RWPE2 (cell line): ENCODE measurements at regions not wholly inside any gene's neighbourhood (a gene's known extent, or its start where the extent isn't known, plus 50 kb on each side); places are given as distances from the start of the nearest gene placed in this dataset.

Experiments
- ATAC-seq: fragments of 200-7000 bp; cut with Tn5 transposase; 3 replicates; pipeline ENCODE4 v1.9.1; 2021; ENCODE audit warnings: low read depth
- DNase-seq: peaks from one replicate; pipeline ENCODE4 v3.0.0-alpha.2; 2020; ENCODE audit warnings: low spot score
- H3K27ac ChIP-seq: fragments of 450-650 bp; 2 replicates; pipeline ENCODE4 v1.5.1; 2017; ENCODE audit warnings: mild to moderate bottlenecking; ENCODE audit not compliant: poor library complexity, severe bottlenecking
- H3K27me3 ChIP-seq: fragments of 250-450 bp; sonication (Bioruptor Pico); 2 replicates; pipeline ENCODE4 v1.5.1; 2021; ENCODE audit warnings: mild to moderate bottlenecking, moderate library complexity; ENCODE audit not compliant: insufficient read depth, poor library complexity, severe bottlenecking
- H3K36me3 ChIP-seq: fragments of 250-450 bp; sonication (Bioruptor Pico); 2 replicates; pipeline ENCODE4 v1.5.1; 2020; ENCODE audit warnings: low read depth, mild to moderate bottlenecking, moderate library complexity
- H3K4me1 ChIP-seq: fragments of 250-450 bp; sonication (Bioruptor Pico); 2 replicates; pipeline ENCODE4 v1.5.1; 2021; ENCODE audit warnings: mild to moderate bottlenecking, moderate library complexity; ENCODE audit not compliant: insufficient read depth, poor library complexity, severe bottlenecking
- H3K4me3 ChIP-seq: fragments of 250-450 bp; sonication (Bioruptor Pico); 2 replicates; pipeline ENCODE4 v1.5.1; 2021; ENCODE audit warnings: mild to moderate bottlenecking, moderate library complexity; ENCODE audit not compliant: severe bottlenecking
- H3K9me3 ChIP-seq: fragments of 250-450 bp; sonication (Bioruptor Pico); 2 replicates; pipeline ENCODE4 v1.5.1; 2021; ENCODE audit warnings: mild to moderate bottlenecking, moderate library complexity; ENCODE audit not compliant: severe bottlenecking
- TF ChIP-seq, protein P1 (sequence below): fragments of 450-650 bp; IDR thresholded peaks from one replicate; pipeline ENCODE4 v1.5.1; 2017; ENCODE audit warnings: mild to moderate bottlenecking, moderate library complexity; ENCODE audit not compliant: poor library complexity, severe bottlenecking

DNA sequence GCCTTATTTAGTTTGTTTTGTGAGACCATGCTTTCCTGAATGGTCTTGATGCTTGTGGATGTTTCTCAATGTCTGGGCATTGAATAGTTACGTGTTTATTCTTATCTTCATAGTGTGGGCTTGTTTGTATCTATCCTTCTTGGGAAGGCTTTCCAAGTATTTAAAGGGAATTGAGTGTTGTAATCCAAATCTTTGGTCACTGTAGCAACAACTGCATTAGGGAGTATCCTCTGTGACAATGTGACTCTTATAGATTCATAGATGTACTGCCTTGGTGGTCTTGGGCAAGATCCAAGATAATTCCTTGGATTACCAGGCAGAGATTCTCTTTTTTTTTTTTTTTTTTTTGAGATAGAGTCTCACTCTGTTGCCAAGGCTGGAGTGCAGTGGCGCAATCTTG lies 598.4 kb downstream of the CBLN4 start:
- DNase-seq, result no peak
- H3K9me3 ChIP-seq, result no peaks in the 10 kb centered on the region

DNA sequence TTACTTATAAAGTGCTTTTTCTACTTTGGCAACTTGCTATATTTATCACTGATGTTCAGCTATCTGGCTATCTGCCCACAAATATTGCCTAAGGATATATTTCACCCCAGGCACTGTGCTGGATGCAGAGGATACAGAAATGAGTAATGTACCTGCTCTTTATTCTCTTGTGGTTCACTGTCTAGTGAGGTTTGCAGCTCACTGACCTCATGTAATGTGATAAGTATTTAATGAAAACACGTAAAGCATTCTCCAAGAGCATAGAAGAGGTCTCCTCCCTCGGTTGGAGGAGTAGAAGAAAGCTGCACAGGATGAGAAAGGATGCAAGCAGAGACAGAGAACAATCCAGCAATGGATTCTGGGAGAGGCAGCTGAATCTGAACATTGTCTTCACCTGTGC lies 610.7 kb downstream of the CBLN4 start:
- Histone ChIP-seq H3K4me3 (no peak overlapping the region), H3K27me3 (peaks cover 4% of the 10 kb centered on the region), H3K27ac (no peak overlapping the region), H3K36me3 (no peaks in the 10 kb centered on the region), H3K9me3 (no peaks in the 10 kb centered on the region), H3K4me1 (peaks cover 5% of the 10 kb centered on the region)
- no peak for DNase-seq
- ATAC-seq, result peak; percentile 86
- TF ChIP-seq, protein P1, sequence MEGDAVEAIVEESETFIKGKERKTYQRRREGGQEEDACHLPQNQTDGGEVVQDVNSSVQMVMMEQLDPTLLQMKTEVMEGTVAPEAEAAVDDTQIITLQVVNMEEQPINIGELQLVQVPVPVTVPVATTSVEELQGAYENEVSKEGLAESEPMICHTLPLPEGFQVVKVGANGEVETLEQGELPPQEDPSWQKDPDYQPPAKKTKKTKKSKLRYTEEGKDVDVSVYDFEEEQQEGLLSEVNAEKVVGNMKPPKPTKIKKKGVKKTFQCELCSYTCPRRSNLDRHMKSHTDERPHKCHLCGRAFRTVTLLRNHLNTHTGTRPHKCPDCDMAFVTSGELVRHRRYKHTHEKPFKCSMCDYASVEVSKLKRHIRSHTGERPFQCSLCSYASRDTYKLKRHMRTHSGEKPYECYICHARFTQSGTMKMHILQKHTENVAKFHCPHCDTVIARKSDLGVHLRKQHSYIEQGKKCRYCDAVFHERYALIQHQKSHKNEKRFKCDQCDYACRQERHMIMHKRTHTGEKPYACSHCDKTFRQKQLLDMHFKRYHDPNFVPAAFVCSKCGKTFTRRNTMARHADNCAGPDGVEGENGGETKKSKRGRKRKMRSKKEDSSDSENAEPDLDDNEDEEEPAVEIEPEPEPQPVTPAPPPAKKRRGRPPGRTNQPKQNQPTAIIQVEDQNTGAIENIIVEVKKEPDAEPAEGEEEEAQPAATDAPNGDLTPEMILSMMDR, result no peak

More for the DNA sequence above, 598.4 kb downstream of the CBLN4 start:
- Histone ChIP-seq H3K27ac (no peak overlapping the region), H3K36me3 (no peaks in the 10 kb centered on the region), H3K4me1 (peaks cover 3% of the 10 kb centered on the region), H3K27me3 (peaks cover 12% of the 10 kb centered on the region), H3K4me3 (no peak overlapping the region)
- no peak for ATAC-seq
- TF ChIP-seq, protein P1, result no peak

DNA sequence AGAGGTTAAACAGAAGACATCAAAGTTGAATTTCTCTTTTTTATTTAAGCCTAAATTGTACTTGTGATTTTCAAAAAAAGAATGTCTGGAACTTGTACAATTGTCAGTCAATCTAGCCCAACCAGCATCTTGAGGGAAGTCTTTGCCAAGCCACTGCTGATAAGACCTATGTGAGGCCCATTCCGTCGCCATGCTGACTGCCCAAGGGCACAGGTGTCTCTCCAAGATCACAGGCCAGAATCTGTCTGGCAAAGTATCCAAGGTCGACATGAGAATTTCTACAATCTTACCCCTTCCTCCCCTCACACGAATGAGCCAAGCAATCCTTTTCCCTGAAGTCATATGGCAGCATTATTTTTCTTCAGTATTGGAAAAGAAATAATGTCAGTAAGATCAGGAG lies 614.5 kb downstream of the CBLN4 start:
- Histone ChIP-seq H3K27ac (no peak overlapping the region), H3K9me3 (no peaks in the 10 kb centered on the region), H3K36me3 (no peaks in the 10 kb centered on the region), H3K4me1 (peaks cover 8% of the 10 kb centered on the region), H3K27me3 (peaks cover 3% of the 10 kb centered on the region), H3K4me3 (no peak overlapping the region)
- TF ChIP-seq, protein P1, result no peak
- ATAC-seq, result no peak
- no peak for DNase-seq

DNA sequence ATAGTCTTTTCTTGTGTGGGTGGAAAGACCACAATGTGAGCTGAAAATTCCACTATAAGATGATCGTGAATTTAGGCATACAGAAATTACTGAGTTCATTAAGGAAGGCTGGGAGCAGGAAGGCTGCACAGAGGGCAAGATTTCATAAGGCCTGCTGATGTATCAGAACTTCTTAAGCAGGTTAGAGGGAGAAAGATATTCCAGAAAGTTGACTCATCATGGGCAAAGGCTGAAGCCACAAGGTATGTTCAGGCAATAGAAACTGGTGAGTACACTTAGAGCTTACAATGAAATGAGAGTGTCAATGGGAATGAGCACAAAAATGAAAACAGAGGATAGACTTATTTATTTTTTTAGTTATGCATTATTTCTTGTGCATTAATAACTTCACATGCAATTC lies 618.6 kb downstream of the CBLN4 start:
- DNase-seq (no peak), ATAC-seq (peak; percentile 97)
- Histone ChIP-seq H3K36me3 (no peaks in the 10 kb centered on the region), H3K4me3 (no peak overlapping the region), H3K27me3 (no peaks in the 10 kb centered on the region), H3K9me3 (no peaks in the 10 kb centered on the region), H3K27ac (no peak overlapping the region), H3K4me1 (peaks cover 3% of the 10 kb centered on the region)
- TF ChIP-seq, protein P1, result no peak

DNA sequence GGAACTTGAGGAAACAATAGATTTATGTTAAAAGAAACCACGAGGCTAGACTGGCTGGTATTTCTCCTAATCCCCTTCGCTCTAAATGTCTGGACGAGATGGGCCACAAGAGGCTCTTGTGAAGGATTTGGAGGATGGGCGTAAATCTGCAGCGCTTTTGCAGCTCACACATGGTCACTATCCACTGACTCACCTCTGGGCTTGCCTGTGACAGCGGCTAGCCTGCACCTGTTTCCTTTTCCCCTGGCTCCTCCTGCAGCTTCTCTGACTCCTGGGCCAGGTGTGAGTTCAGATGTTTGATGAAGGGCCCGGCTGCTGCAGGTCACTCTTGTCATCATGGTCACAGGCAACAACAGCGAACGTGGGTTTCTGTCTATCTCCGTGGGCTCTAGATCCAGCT lies 629.4 kb downstream of the CBLN4 start:
- DNase-seq, result no peak

More for the DNA sequence above, 629.4 kb downstream of the CBLN4 start:
- no peak overlapping the region for H3K27ac ChIP-seq
- no peaks in the 10 kb centered on the region for H3K36me3 ChIP-seq
- no peaks in the 10 kb centered on the region for H3K9me3 ChIP-seq
- H3K4me1 ChIP-seq, result no peaks in the 10 kb centered on the region
- peaks cover 11% of the 10 kb centered on the region for H3K27me3 ChIP-seq
- no peak for ATAC-seq
- TF ChIP-seq, protein P1, result no peak
- H3K4me3 ChIP-seq, result no peak overlapping the region
